GM18508 (cell line): ENCODE measurements at regions not wholly inside any gene's neighbourhood (a gene's known extent, or its start where the extent isn't known, plus 50 kb on each side); places are given as distances from the start of the nearest gene placed in this dataset.
"Not testable (repeated sequence)": the region's sequence is repeated elsewhere in the genome, so short reads cannot be mapped to it uniquely, and the experiment has no call there.

Experiments used
- ATAC-seq: cut with Tn5 transposase; IDR thresholded peaks from one replicate; pipeline ENCODE4 v1.9.1; 2021; ENCODE audit warnings: moderate number of reproducible peaks; ENCODE audit not compliant: insufficient read depth, unreplicated experiment

DNA sequence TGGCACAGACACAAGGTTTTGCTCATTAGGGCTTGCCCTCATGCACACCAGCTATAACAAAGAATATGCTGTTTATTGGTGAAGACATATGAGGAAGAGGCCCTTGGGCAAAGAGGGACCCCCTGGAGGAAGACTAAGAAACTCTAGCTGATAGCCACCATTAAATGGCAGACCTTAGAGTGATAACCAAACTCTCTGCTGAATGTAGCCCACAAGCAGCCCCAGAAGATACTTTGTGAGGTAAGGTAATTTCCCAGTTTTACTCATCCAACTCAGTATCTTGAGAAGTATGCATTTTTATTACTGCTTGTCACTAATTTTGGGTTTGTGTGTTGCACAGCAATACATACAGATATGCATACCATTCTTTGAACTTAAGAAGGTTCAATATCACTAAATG is 563.3 kb downstream of the DOK5 start:
- ATAC-seq, result no peak

DNA sequence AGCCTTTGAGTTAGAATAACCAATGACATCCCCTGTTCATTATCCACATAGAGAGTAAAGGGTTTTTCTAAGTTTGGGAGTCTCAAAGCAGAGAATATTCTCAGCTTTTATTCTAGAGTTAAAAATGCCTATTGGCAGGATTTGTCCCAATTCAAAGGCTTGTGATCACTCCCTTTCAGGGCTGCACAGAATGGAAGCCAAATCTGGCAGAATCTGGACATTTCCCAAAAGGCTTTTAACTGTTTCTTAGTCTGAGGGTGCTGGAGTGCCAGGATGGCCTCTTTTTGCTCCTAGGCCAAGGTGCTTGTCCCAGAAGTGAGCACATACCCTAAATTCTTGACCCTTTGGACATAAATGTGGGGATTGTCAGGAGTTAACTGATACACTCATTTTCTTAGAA is 556.6 kb downstream of the DOK5 start:
- no peak for ATAC-seq

DNA sequence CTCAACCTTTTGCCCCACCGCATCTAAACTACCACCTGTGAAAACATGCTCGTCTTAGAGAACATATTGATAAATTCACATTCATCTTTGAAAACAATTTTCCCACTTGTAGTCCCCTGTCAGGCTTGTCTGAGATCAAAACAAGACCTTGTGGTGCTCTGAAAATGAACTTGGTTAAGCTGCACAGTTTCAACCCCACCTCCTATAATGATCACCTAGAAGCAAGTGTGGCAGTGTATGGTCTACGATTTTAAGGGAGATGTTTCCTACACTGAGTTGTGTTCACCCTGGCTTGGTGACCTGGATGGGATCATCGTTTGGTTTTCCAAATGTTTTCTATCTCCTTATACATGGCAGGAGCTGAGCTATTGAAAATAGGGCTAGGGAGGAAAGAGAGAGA is 539.4 kb downstream of the DOK5 start:
- no peak for ATAC-seq

DNA sequence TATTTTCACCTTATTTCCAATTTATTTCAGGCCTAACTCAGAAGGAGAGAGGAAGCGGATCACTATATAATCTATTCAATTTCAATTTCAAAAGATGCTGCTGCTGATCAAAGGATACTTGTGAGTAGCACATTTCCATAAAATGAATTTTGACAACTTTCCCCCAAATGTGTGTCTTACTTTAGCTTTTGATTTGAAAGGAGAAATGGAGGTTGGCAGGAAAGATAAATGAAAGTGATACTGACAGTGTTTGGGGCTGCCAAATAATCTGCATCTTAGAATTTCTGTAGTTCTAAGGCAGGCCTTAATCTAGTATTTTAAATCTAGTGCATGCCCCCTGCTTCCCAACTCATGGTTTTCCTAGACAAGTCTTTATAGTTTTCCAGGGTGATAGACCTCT is 535.4 kb downstream of the DOK5 start:
- no peak for ATAC-seq

DNA sequence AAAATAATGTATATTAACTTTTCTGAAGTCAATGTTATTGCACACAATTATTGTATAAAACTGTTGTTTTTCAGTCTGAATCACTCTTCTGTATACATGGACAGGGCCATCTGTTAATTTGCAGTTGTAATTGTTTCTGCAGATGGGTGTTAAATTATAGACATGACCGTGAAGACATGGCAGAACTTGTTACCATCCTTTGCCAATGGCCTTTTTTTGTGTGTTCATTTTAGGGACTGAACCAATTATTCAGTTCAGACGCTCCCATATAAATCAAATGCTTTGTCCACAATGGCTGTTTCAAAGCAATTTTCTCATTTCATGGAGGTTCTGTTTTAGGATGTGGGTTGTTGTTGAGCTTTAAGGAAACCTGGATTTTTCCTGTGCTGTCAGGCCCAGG is 533.7 kb downstream of the DOK5 start:
- no peak for ATAC-seq

DNA sequence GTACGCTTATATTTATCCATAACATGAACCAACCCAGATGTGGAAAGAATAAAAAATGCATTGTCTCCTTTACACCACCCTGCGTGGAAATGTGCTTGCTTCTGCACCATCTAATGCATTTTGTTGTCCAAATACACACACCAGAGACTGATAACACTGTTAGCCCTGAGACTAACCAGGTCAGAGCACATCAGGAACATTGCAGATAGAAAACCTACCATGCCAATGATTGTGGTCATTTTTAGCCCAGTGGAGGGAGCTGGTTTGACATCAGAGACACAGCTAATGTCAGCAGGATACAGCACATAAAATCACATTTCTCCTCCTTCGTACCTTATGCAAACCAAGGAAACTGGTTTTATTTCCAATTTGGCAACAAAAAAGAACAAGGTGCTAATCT is 528.7 kb downstream of the DOK5 start:
- no peak for ATAC-seq

DNA sequence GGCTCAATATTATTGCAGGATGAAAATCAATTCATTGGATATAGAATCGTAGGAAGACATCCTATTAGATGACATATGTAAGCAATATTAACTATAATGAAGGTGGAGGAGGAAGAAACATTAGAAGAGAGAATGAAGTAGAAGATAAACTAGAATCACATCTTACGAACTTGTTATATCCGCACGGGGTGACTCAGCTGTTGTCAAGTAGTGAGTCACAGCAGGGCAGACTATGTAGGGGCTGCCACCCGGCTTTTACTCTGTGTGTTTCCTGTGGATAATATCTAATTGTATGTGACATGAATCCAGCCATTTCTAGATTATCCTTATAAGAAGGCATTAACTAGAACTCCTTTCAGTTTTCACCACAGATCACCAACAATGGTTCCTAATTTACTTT is 520.2 kb downstream of the DOK5 start:
- no peak for ATAC-seq

DNA sequence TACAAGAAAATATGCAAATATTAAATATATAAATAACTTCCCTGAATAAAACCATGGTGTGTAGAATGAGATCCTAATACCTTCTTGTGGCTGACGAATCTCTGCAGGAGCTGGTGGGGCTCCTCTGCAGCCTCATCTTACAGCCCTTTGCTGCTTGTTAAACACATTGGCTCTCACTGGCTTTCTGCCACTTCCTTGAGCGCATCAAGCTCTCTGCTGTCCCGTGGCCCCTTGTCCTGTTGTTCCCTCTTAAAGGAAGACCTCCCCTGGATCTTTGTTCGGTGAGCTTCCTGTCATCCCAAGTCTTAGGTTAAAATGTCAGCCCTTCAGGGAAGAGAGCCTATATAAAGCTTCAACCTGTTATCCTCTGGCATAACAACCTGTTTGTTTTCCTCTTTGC is 519.6 kb downstream of the DOK5 start:
- ATAC-seq, result no peak

DNA sequence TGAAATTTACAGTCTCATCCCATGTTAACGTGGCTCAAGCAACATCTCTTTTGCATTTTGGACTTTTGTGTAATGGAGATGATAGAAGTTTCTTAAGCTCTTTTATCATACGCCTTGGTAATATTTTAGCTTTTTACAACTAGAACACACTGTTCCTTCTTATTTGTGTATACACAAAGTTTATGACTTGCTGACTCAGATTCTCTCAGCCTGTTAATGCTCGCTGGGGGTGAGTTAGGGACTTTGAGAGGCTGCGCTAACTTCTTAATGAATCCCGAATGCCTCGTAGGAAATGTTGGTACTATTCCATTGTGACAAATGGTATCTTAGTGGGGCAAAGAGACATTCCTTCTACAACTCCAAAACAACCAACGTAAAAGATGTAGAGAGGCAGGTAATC is 509.7 kb downstream of the DOK5 start:
- no peak for ATAC-seq

DNA sequence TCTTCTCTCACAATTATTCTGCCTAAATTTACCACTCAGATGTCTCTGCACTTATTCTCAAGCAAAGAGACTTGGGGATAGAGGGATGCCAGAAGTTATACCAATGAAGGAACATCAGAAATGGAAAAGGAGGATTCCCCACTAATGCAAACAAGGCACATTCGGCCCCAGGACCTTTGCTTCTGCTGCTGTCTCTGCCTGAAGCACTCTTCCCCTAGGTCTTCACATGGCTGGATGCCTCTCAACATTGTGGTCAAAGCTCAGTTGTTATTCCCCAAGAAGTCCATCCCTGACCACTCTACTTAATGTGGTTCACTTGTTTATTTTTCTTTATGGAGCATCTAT is 508.7 kb downstream of the DOK5 start:
- ATAC-seq, result no peak

DNA sequence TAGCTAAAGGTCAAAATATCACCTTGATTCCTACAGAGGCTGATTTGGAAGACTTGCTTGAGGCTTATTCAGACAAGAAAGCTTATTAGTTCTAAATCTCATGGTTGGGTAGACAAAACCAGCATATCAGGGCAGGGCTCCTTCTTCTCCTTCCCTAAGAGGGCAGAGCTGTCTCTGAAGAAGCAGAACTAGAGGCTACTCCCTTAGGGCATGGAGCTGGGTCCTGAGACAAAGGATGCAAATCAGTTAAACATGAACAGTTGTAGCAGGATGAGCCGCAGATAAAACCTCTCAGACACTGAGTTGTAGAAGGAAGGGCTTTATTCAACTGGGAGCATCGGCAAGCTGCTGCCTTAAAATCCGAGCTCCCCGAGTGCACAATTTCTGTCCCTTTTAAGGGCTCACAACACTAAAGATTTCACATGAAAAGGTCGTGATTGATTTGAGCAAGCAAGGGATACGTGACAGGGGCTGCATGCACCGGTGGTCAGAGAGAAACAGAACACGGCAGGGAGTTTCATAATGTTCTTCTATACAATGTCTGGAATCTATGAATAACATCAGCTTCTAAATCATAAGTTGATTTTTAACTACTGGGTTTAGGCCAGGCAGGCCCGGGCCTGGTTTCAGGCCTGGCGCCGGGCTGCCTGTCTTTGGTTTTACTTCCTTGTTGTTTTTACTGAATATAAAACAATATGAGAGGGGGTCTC is 508.2 kb downstream of the DOK5 start:
- ATAC-seq, result not testable (repeated sequence)

DNA sequence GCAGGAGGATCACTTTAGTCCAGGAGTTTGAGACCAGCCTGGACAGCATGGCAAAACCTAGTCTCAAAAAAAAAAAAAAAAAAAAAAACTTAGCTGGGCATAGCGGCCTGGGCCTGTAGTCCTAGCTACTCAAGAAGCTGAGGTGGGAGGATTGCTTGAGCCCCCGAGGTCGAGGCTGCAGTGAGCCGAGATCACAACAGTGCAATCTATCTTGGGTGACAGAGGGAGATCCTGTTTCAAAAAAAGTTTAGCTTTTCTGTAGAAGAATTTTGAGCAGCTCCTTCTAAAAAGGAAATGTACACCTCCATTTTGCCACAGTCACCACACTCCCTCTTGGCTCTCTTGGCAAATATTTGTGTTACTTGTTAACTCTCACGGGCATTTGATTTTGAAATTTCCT is 505.8 kb downstream of the DOK5 start:
- ATAC-seq, result no peak

DNA sequence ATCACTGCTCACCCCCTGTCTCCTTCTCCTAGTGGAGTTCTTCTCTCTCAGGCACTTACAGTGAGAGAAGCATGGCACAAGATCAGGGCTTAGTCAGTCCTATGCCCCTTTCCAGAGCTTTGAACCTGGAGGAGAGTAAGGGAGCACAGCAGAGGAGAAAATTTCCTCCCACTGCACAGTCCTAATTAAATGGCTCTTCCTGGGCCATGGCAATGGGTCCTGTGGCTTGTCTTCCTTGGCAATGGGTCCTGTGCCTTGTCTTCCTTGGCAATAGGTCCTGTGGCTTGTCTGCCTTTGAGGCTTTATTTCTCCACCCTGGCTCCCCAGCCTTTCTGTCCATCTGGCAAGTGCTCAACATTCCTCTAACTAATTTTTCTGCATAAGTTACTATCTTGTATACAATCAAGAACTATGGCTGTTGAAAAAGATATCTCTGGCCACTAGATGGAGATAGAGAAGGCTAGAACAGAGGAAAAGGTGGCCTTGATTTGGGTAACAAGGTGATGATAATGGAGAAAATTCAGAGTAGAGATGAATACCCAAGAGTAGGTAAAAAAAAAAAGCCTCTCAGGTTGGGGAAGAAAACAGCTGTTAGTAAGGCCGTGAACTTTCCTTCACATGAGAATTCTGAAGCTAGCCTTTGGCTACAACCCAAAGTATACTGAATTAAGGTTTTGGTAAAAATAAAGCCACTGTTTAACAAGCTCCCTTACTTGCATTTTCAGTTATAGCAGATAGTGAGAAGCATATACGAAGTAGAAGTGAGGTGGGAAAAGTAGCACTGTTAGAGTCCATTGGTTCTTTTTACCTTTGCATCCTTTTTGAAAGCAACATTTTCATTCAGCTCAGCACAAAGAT is 504.9 kb downstream of the DOK5 start:
- ATAC-seq, result peak; percentile 48

DNA sequence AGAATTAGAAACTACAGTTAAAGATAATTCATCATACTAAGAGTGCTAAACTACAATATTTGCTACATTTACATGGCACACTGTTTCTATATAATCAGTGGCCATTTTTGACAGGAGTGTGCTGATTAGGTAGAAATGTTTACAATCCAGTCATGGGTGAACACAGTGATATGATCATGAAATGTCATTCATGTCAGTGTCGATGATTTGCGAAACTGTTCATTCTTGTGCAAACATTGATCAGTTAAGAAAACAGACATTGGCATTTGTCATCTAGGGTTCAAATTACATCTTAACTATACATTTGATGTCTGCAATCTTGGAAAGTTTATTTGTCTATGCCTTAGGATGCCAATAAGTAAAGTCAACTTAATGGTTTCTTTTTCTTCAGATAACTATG is 474.9 kb downstream of the DOK5 start:
- ATAC-seq, result no peak

DNA sequence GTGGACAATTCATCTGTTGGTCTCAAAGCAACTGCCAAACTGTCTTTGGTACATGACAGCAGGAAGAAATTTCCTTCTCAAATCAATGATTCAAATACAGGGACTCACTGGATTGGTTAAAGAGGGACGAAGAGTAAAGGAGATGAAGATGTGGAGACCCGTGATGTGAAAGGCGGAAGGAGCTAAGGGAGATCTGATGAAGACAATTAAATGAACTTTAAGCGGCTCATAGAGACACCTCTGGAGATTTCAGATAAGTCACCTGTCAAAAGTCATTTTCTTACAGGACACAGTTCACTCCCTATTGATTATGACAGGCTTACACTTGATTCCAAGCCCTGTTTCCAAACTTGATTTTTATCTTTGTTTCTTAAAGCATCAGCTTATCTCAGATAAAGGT is 466.3 kb downstream of the DOK5 start:
- no peak for ATAC-seq

DNA sequence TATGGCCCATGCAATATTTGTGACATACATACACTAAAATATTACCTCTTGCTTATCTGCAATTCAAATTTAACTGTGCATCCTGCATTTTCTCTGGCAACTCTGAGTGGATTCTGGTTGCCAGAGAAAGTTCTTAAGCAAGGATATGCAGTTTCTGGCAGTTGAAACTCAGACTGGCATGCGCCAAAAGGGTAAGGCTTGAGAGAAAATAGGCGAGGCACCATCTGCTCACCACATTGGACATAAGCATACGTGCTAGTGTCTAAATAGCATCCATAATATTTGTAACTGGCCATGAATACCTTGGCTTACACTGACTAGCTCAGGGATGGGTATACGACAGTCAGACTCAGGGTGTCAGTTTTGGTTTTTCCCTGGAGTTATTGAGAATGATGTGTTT is 465.1 kb downstream of the DOK5 start:
- ATAC-seq, result no peak

DNA sequence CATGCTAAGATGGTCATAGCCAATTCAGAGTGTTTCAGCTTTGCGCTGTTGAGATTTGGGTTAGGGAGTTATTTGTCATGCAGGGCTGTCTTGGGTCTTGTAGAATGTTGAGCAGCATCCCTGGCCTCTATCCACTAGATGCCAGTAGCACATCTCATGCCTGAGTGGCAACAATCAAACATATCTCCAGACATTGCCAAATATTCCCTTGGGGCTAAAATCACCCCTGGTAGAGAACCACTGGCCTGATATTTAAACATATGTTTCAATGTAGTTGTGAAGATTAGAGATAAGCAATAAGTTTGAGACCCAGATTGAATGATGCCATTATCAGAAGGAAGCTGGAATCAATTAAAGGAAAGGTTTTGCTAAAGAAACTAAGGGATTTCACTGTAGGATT is 463.3 kb downstream of the DOK5 start:
- no peak for ATAC-seq

DNA sequence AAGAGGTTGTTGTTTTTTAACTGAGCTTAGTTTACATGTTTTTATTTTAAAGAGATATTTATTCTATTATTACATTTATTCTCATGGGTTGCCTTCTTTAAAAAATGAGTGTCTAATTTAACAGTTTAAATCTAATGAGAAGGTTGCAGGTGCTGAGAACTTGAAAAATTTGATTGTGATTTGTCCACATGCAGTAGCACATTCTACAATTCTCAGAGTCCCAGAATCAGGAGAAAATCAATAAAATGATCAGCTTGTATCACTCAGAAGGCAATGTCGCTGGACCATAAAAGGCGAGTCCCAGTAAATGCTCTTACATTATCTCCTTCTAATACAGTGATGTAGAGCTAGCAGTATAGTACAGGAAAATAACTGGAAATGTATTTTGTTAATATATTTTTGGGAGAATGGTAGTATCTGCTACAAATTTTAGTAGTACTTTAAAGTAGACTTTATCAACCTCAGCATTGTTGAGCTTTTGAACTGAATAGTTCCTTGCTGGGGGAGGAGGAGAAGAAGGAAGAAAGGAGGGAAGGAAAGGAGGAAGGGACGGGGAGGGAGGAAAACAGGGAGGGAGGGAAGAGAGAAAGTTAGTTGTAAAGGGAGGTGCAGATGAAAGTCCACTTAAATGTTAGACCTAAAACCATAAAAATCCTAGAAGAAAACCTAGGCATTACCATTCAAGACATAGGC is 458.0 kb downstream of the DOK5 start:
- no peak for ATAC-seq

DNA sequence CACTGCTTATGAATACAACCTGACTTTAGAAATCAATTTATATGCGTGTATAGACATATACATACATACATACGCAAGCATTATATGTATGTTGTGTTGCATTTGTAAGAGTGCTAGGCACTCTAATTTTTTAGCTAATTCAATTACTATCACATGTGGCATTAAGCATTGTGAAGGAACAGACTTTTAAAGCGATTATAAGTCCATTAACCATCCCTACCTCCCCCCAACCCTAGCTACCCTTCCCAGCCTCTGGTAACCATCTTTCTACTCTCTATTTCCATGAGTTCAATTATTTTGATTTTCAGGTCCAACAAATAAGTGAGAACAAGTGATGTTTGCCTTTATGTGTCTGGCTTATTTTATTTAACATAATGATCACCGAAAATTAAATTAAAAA is 453.8 kb downstream of the DOK5 start:
- no peak for ATAC-seq

DNA sequence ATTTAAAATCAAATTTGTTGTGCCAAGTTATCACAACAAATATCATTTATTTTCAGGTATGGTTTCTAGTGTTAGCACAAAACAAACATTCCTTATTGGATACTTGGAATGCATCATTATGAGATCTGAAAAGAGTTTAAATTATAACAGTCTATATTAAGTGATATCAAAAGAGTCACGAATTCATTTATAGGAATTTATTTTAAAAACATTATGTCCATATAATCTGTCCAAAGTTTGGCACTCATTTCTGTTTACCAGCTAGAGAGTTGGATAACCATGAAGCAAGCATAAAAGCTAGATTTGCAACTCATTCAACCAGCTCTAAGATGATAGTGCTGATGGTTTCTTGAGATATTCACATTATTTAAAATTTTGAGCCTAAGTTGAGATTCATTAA is 453.2 kb downstream of the DOK5 start:
- ATAC-seq, result no peak

DNA sequence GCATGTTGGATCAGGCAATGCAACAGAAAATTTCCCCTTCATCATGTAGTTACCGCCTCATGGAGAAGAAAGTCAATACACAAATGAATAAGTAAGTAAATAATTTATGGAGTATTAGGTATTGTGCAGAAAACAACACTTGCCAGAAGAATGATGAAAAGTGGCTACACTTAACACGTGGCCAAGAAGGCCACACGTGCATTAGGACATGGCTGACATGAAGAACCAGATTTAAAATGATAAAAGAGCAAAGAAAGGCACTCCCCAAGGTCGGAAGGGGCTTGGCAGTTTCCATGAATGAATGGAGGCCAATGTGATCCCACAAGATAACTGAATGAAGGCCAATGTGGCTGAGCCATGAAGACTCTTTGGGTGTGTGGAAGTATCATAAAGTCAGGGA is 447.2 kb downstream of the DOK5 start:
- no peak for ATAC-seq

DNA sequence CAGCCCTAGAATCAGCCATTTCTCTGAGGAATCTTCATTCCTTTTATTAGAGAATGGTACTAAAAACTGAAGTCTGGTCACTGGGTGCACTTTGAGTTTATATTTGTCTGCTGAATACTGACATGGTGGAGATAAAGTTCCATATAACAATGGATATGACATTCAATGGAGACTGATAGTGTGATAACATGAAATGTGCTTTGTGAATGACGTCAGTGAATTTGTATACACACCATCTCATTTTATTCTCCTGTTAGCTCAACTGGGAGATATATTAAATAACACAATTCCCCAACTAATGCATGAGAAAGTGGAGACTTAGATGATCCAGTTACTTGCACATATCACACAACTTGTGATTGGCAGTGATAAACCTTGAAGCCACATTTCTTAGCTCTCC is 446.7 kb downstream of the DOK5 start:
- no peak for ATAC-seq
